ENCODE measurements at regions not wholly inside any gene's neighbourhood (a gene's known extent, or its start where the extent isn't known, plus 50 kb on each side); places are given as distances from the start of the nearest gene placed in this dataset.

GRCh38 chr4:111776561-111776960 is 368.7 kb upstream of the FAM241A start:
- no peak for FAIRE-seq
- H3K14ac ChIP-seq (ENCODE audit: insufficient read length), result no peak overlapping the region
- H3K56ac ChIP-seq (replicated peaks; ENCODE audit: insufficient read length, low read depth, low read length), result no peak overlapping the region
- no peaks in the 10 kb centered on the region for H3K23me2 ChIP-seq (ENCODE audit: low read depth, low read length)
- H2BK20ac ChIP-seq (ENCODE audit: low read length), result no peak overlapping the region
- no peaks in the 10 kb centered on the region for H3K79me1 ChIP-seq (ENCODE audit: low read depth, low read length)
- no peak overlapping the region for H3K9ac ChIP-seq (replicated peaks in 1 of 4; ENCODE audit: extremely low read depth in 1 of 4, low read depth in 3 of 4, low read length in 3 of 4)
- H3K27me3 ChIP-seq (replicated peaks in 1 of 4; ENCODE audit: control insufficient read depth in 3 of 4, extremely low read depth in 1 of 4, insufficient read depth in 3 of 4, low read length in 3 of 4), result no peaks in the 10 kb centered on the region
- no peak overlapping the region for H3K27ac ChIP-seq (ENCODE audit: low read depth, low read length)
- no peaks in the 10 kb centered on the region for H3K79me2 ChIP-seq (ENCODE audit: control insufficient read depth in 1 of 2, insufficient read depth in 2 of 2, low read length in 2 of 2)
- H2BK120ac ChIP-seq (replicated peaks; ENCODE audit: low read depth, low read length), result no peak overlapping the region
- H3K23ac ChIP-seq (ENCODE audit: insufficient read length), result no peak overlapping the region
- H2AFZ ChIP-seq (ENCODE audit: low read length), result 0 out of 2 replicates have a peak overlapping the region, but pooled peaks have one; percentile 11
- no peak overlapping the region for H2BK15ac ChIP-seq (ENCODE audit: low read length)
- ChIA-PET CTCF (ENCODE audit: partially characterized antibody) (no interaction called here), POLR2A (ENCODE audit: partially characterized antibody) (no interaction called here)
- DNase-seq (ENCODE audit: low read depth in 1 of 2, low spot score in 2 of 2), result no peak
- H3K9me3 ChIP-seq (ENCODE audit: insufficient read depth in 2 of 2, low read depth in 1 of 2, low read length in 1 of 2), result no peaks in the 10 kb centered on the region
- H4K20me1 ChIP-seq (replicated peaks in 1 of 2; ENCODE audit: control insufficient read depth in 1 of 2, insufficient read depth in 2 of 2, low read length in 2 of 2), result no peaks in the 10 kb centered on the region
- H3K36me3 ChIP-seq (ENCODE audit: control insufficient read depth in 2 of 4, insufficient read depth in 4 of 4, low read length in 3 of 4), result no peaks in the 10 kb centered on the region
- no peak overlapping the region for H3K4ac ChIP-seq (replicated peaks; ENCODE audit: insufficient read length, low read depth, low read length)
- H4K5ac ChIP-seq (ENCODE audit: insufficient read length, low read depth, low read length), result no peak overlapping the region
- no peak overlapping the region for H4K91ac ChIP-seq (replicated peaks; ENCODE audit: insufficient read length, low read length)
- H4K8ac ChIP-seq (ENCODE audit: extremely low read depth, insufficient read depth, low read length), result no peak overlapping the region
- H3K4me1 ChIP-seq (replicated peaks in 1 of 4; ENCODE audit: control insufficient read depth in 3 of 4, insufficient read depth in 4 of 4, low read length in 3 of 4), result peaks cover 0 to 5% (median 0%) of the 10 kb centered on the region in 4 experiments; a peak in 1 of 7 replicates
- TF ChIP-seq RNF2 (IDR thresholded peaks at IDR 0.05; ENCODE audit: borderline replicate concordance, low read depth, low read length, missing control alignments, poor library complexity, severe bottlenecking) (no peak), CREB1 (IDR thresholded peaks at IDR 0.05) (no peak), SP4 (IDR thresholded peaks at IDR 0.05; ENCODE audit: low read length) (no peak), CTBP2 (IDR thresholded peaks at IDR 0.05; ENCODE audit: borderline replicate concordance, insufficient read depth, insufficient read length, low read length) (no peak), TAF7 (optimal IDR thresholded peaks at IDR 0.05; ENCODE audit: borderline replicate concordance, low read depth, low read length) (no peak), POLR2A (IDR thresholded peaks at IDR 0.05; ENCODE audit: control extremely low read depth in 1 of 2, low read depth in 2 of 2, low read length in 2 of 2) (no peak), CBX8 (IDR thresholded peaks at IDR 0.05; ENCODE audit: borderline replicate concordance, low read depth, low read length) (no peak), EP300 (IDR thresholded peaks at IDR 0.05; ENCODE audit: borderline replicate concordance in 1 of 2, low read depth in 2 of 2, low read length in 2 of 2) (no peak), KDM4A (IDR thresholded peaks at IDR 0.05; ENCODE audit: low read depth, low read length, severe bottlenecking) (no peak), CHD1 (IDR thresholded peaks at IDR 0.05; ENCODE audit: low read depth, low read length) (no peak), HDAC2 (IDR thresholded peaks at IDR 0.05; ENCODE audit: borderline replicate concordance in 1 of 2, low read depth in 2 of 2, low read length in 2 of 2) (no peak), KDM5A (IDR thresholded peaks at IDR 0.05; ENCODE audit: low read length) (no peak)
- H3K18ac ChIP-seq (ENCODE audit: extremely low read depth, low read length), result no peak overlapping the region
- no peak overlapping the region for H2AK5ac ChIP-seq (ENCODE audit: low read depth, low read length)
- no peak overlapping the region for H3K4me3 ChIP-seq (ENCODE audit: extremely low read depth in 1 of 4, insufficient read depth in 2 of 4, low read depth in 3 of 4, low read length in 4 of 4)
- WGBS, 2 experiments (ENCODE audit: extremely low coverage in 1 of 2, insufficient coverage in 1 of 2, insufficient read length in 1 of 2, insufficient replicate concordance in 2 of 2, low coverage in 1 of 2, low lambda C conversion rate in 2 of 2, missing lambda C conversion rate in 1 of 2), result 94% methylated on average over 1 of the region's 1 CpG; no CpG with 5 or more reads in 1 of the 2 experiments
- no peak overlapping the region for H3K4me2 ChIP-seq (ENCODE audit: insufficient read depth in 1 of 2, low read depth in 2 of 2, low read length in 2 of 2)
- no peak overlapping the region for H2BK12ac ChIP-seq (ENCODE audit: low read depth, low read length)
- no peak overlapping the region for H2BK5ac ChIP-seq (ENCODE audit: low read depth, low read length)
